ENCODE measurements at regions not wholly inside any gene's neighbourhood (a gene's known extent, or its start where the extent isn't known, plus 50 kb on each side); places are given as distances from the start of the nearest gene placed in this dataset.
"Not testable (repeated sequence)": the region's sequence is repeated elsewhere in the genome, so short reads cannot be mapped to it uniquely, and the experiment has no call there.

- not testable (repeated sequence) for TF ChIP-seq CTCF (IDR thresholded peaks at IDR 0.05; ENCODE audit: insufficient read depth, low read length); REST (IDR thresholded peaks at IDR 0.05; ENCODE audit: insufficient replicate concordance, low read depth); SPI1 (IDR thresholded peaks at IDR 0.05; ENCODE audit: borderline replicate concordance, low read depth)
These were observed 90.3 kb downstream of the SYT15B start for GRCh38 chr10:47673128-47673527.
